LNCAP (cell line): ENCODE measurements at regions not wholly inside any gene's neighbourhood (a gene's known extent, or its start where the extent isn't known, plus 50 kb on each side); places are given as distances from the start of the nearest gene placed in this dataset.

Experiments
- TF ChIP-seq, protein P1 (sequence below): fragments of 450-650 bp; IDR thresholded peaks from 2 replicates; pipeline ENCODE4 v1.5.1; 2017; ENCODE audit warnings: mild to moderate bottlenecking

DNA sequence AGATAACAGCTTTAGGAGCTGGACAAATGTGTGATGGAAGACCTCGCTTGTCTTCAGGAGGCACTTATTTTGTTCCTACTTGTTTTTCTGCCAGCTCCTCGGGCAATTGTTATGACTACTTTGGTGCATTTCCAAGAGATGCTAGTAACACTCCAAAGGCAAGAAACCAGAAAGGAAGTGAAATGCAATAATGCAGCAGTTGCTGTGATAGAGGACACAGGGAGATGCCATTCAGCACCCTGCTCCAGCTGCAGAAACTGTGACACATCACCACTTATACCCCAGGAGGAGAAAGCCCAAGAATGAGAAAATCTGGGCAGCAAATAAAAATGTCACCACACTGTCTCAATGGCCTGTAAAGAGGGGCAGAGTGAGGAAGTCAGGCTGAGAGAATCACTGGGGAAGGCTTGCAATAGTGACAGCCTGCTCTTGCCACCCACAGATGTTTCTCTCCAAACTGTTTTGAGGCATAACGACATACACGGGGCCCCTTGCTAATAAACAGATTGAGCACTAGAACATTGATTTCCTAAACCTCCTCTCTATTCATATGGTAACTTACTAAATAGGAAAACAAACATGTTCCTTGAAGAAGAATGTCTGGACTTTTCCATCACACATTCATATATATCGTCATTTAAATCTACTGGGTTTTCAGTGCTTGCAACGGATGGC, 195.5 kb upstream of the PRNP start:
- TF ChIP-seq, protein P1, sequence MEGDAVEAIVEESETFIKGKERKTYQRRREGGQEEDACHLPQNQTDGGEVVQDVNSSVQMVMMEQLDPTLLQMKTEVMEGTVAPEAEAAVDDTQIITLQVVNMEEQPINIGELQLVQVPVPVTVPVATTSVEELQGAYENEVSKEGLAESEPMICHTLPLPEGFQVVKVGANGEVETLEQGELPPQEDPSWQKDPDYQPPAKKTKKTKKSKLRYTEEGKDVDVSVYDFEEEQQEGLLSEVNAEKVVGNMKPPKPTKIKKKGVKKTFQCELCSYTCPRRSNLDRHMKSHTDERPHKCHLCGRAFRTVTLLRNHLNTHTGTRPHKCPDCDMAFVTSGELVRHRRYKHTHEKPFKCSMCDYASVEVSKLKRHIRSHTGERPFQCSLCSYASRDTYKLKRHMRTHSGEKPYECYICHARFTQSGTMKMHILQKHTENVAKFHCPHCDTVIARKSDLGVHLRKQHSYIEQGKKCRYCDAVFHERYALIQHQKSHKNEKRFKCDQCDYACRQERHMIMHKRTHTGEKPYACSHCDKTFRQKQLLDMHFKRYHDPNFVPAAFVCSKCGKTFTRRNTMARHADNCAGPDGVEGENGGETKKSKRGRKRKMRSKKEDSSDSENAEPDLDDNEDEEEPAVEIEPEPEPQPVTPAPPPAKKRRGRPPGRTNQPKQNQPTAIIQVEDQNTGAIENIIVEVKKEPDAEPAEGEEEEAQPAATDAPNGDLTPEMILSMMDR = no peak

DNA sequence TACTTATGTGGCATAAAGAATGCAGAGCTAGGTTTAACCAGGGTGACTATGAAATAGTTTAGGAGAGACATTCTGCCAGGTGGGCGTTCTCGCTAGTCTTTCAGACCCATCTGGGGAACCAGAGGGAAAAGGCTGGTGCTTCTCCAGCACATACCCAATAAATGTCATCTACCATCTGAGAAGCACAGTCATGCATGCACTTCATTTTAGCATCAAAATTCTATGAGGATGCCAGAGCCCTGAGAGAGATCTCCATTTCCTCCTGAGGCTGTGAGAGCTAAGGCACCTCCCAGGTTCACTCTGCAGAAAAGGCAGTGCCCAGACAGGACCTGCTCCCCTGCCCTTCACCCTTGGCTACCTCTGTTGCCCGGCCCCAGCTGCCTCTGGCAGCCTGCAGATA, 196.2 kb upstream of the PRNP start:
- TF ChIP-seq, protein P1 = no peak

DNA sequence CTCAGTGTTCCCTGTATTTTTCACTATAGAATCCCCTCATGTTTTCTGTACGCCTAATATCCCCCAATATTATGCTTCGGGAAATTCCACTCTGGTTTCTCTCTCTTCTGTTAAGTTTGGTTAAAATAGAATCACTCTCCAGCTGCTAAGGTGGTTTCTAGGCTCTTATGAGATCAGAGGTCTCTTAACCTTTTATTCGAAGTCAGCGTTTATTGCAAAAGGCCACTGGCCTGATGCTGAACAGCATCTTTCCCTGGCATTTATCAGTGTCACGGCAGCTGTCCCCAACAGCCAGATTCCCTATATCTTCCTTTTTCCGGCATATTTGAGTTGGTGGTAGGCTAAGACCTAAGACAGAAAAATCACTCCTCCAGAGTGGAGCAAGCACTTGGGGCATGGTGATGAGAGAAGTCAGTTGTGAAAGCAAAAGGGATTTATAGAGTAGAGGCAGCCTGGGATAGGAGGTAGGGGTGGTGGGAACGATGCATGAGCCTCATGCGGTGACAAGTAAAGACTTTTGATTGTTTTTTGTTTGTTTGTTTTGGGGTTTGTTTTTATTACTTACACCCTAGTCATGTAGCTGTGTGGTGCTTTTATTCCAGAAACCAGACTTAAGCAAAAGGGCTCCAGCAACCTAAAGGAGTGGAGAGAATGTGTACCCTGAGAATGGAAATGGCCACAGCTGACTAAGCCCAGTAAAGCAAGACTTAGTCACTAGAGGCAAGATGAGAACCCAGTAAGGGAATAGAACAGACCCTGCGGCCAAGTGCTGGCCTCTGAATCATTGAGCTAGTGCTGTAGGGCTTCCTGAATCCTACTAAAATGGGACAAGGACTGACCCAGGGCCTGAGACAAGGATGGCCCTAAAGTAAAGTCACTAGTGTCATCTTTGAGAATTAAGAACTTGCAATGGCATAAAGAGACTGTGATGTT, 197.6 kb upstream of the PRNP start:
- TF ChIP-seq, protein P1 = no peak

DNA sequence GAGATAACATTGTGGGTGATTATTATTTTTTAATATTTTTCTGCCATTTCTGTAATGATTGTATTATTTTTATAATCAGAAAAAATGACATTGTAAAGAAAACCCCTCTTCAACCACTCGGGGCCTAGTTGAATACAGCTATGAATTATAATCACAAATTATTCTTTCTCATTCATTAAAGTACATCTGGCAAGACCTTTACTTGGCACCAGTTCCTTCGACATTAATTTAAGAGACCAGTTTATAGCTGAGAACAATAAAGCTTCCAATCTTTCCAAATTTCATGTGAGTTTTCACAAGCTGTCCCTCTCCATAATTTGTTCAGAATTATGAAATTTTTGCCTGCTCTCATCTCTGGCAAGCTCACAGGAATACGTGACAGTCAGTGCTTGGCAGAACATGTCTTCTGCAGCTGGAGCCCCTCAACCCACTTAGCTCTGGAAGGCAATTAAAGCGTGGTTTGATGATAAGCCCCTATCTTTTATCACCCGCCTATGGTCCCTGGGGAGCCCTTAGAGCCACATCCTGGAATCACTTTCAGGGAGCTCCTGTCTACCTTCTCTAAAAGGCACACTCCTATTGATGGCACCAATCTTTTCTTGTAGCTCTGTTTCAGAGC, 201.8 kb upstream of the PRNP start:
- TF ChIP-seq, protein P1 = no peak

DNA sequence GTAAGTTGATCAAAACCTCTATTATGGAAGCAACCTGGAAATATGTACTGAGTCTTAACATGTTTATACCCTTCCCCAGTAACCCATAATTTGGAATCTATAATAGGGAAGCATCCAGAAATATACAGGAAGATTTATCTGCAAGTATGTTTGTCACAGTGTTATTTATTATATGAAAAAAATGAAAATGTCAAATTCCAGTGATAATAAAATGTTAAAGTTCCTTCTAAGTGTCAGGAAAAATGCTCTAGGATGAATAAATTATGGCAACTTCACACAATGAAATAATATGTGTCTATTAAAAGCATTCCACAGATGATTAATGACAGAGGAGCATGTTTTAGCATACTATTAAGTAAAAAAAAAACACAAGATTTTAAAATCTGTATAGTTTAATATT, 202.3 kb upstream of the PRNP start:
- TF ChIP-seq, protein P1 = no peak

DNA sequence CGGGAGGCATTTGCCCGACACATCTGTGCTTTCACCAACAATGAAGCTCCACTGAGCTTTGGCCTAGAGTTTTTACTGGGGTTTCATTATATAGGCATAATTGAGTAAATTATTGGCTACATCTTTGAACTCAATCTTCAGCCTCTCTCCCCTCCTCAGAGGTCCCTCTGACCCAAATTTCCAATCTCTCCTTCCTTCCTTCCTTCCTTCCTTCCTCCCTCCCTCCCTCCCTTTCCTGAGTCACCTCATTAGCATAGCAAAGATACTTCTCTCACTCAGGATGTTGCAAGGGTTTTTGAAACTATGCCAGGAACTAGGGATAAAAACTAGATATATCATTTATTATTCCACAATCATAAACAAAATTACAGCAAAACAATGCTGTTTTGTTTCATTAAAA, 202.8 kb upstream of the PRNP start:
- TF ChIP-seq, protein P1 = no peak

DNA sequence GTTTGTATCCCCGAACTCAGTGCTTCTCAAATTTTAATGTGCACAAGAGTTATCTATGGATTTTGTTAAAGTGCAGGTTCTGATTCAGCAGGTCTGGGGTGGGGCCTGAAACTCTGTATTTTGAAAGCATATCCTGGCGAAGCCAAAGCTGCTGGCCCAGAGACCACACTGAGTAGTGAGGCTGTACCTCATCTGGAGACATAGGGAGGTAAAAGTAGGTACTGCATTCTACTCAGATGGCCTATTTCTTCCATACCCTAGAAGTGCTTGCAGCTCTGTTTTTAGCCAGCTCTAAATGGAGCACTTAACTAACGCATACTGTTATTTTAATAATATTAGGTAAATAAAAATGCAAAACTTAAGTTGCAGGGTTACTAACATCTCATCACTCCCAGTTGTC, 206.2 kb upstream of the PRNP start:
- TF ChIP-seq, protein P1 = no peak
